Neuronal stem cell (in vitro differentiated cells): ENCODE measurements at regions not wholly inside any gene's neighbourhood (a gene's known extent, or its start where the extent isn't known, plus 50 kb on each side); places are given as distances from the start of the nearest gene placed in this dataset.

Experiments used
- DNase-seq: peaks from one replicate; pipeline ENCODE4 v3.0.0-alpha.2; 2013; ENCODE audit warnings: low spot score
- H2AFZ ChIP-seq: one replicate; pipeline ENCODE4 v1.6.1; 2013; ENCODE audit warnings: mild to moderate bottlenecking, low read length, inconsistent platforms
- H2AK5ac ChIP-seq: 2 replicates; pipeline ENCODE4 v1.6.1; 2013; ENCODE audit warnings: low read depth, mild to moderate bottlenecking, inconsistent platforms, low read length, moderate library complexity, mixed read lengths
- H2BK120ac ChIP-seq: 2 replicates; pipeline ENCODE4 v1.6.1; 2013; ENCODE audit warnings: low read depth, mild to moderate bottlenecking, inconsistent platforms, low read length, moderate library complexity, mixed read lengths
- H2BK12ac ChIP-seq: one replicate; pipeline ENCODE4 v1.6.1; 2013; ENCODE audit warnings: low read length, inconsistent platforms
- H2BK15ac ChIP-seq: 2 replicates; pipeline ENCODE4 v1.6.1; 2013; ENCODE audit warnings: mild to moderate bottlenecking, low read length, inconsistent platforms, mixed read lengths
- H2BK5ac ChIP-seq: one replicate; pipeline ENCODE4 v1.6.1; 2013; ENCODE audit warnings: inconsistent platforms, mild to moderate bottlenecking, low read length, moderate library complexity
- H3K14ac ChIP-seq: one replicate; pipeline ENCODE4 v1.6.1; 2013; ENCODE audit warnings: low read length, inconsistent platforms
- H3K18ac ChIP-seq: 2 replicates; pipeline ENCODE4 v1.6.1; 2013; ENCODE audit warnings: low read length, inconsistent platforms
- H3K23ac ChIP-seq: 2 replicates; pipeline ENCODE4 v1.6.1; 2013; ENCODE audit warnings: low read depth, mild to moderate bottlenecking, mixed read lengths, low read length, inconsistent platforms; ENCODE audit not compliant: poor library complexity
- H3K27ac ChIP-seq: replicated peaks from 3 replicates; pipeline ENCODE4 v1.5.1; 2013; ENCODE audit warnings: low read length, inconsistent platforms
- H3K27me3 ChIP-seq, 3 experiments: 2 replicates each; pipeline ENCODE4 v1.6.1; 2013; ENCODE audit warnings: low read length in 3 of 3, mild to moderate bottlenecking in 2 of 3, inconsistent platforms in 1 of 3, low read depth in 1 of 3, mixed read lengths in 1 of 3, moderate library complexity in 1 of 3; ENCODE audit not compliant: control insufficient read depth in 3 of 3, insufficient read depth in 3 of 3
- H3K36me3 ChIP-seq, 2 donors: replicated peaks in 1 of 2; 2 replicates each; pipeline ENCODE4 v1.6.1; 2013; ENCODE audit warnings: low read length in 2 of 2; ENCODE audit not compliant: control insufficient read depth in 2 of 2, insufficient read depth in 2 of 2
- H3K4ac ChIP-seq: 2 replicates; pipeline ENCODE4 v1.6.1; 2013; ENCODE audit warnings: inconsistent platforms, mild to moderate bottlenecking, low read length, moderate library complexity
- H3K4me1 ChIP-seq, 2 donors: 1 replicate in 1 of 2; 2 replicates in 1 of 2; pipeline ENCODE4 v1.6.1; 2013; ENCODE audit warnings: low read length in 2 of 2, low read depth in 1 of 2; ENCODE audit not compliant: control insufficient read depth in 2 of 2, insufficient read depth in 1 of 2
- H3K4me2 ChIP-seq: one replicate; pipeline ENCODE4 v1.6.1; 2013; ENCODE audit warnings: mild to moderate bottlenecking, low read length, inconsistent platforms; ENCODE audit not compliant: insufficient read depth, poor library complexity, severe bottlenecking
- H3K4me3 ChIP-seq, 2 donors: 2 replicates each; pipeline ENCODE4 v1.5.1; 2013; ENCODE audit warnings: low read length in 2 of 2, mild to moderate bottlenecking in 2 of 2, inconsistent platforms in 1 of 2, moderate library complexity in 1 of 2
- H3K79me1 ChIP-seq: one replicate; pipeline ENCODE4 v1.6.1; 2013; ENCODE audit warnings: low read depth, mild to moderate bottlenecking, inconsistent platforms, low read length, moderate library complexity
- H3K9ac ChIP-seq: one replicate; pipeline ENCODE4 v1.6.1; 2013; ENCODE audit warnings: mild to moderate bottlenecking, low read depth, low read length, inconsistent platforms; ENCODE audit not compliant: poor library complexity
- H3K9me3 ChIP-seq, 2 donors: replicated peaks in 1 of 2; 2 replicates each; pipeline versions ENCODE3 to v1.6.1; 2013; ENCODE audit warnings: low read length in 2 of 2, mild to moderate bottlenecking in 2 of 2, inconsistent platforms in 1 of 2, low read depth in 1 of 2, mixed read lengths in 1 of 2, moderate library complexity in 1 of 2; ENCODE audit not compliant: control insufficient read depth in 2 of 2, insufficient read depth in 1 of 2
- H4K8ac ChIP-seq: one replicate; pipeline ENCODE4 v1.6.1; 2013; ENCODE audit warnings: low read depth, mild to moderate bottlenecking, inconsistent platforms, low read length, moderate library complexity
- H4K91ac ChIP-seq: one replicate; pipeline ENCODE4 v1.6.1; 2013; ENCODE audit warnings: low read length, low read depth, mild to moderate bottlenecking, inconsistent platforms; ENCODE audit not compliant: poor library complexity
- WGBS, 2 donors: extraction: QIAGEN DNeasy Blood & Tissue Kit; methylation state at CpG; one replicate each; pipeline ENCODE4 v1.1.7; 2013; ENCODE audit warnings: missing lambda C conversion rate in 2 of 2, mixed read lengths in 1 of 2; ENCODE audit not compliant: insufficient read length in 2 of 2, insufficient replicate concordance in 1 of 2; ENCODE audit errors: extremely low coverage in 2 of 2; 5-methylcytosine and 5-hydroxymethylcytosine counted together

DNA sequence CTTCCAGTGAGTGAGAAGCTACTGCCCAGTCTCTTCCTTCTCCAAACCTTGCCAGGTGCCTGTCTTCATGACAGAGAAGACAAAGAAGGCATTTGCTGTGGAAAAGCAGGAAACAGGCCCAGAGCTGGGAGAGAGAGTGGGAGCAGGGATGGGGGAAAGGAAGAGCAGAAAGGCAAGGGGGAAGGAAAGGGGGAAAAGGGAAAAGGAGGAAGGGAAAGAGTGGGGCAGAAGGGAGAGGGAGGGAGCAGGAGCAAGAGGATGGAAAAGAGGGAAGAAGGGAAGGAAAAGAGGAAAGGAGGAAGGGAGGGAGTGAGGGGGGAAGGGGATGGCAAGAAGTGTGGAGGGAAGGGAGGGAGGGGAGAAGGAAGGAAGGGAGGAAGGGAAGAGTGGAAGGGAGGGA is 121.2 kb upstream of the LINGO1 start:
- no peaks in the 10 kb centered on the region for H3K9me3 ChIP-seq
- H4K91ac ChIP-seq: no peak overlapping the region
- no peak overlapping the region for H3K4me2 ChIP-seq
- no peaks in the 10 kb centered on the region for H3K79me1 ChIP-seq
- no peak overlapping the region for H2AFZ ChIP-seq
- H3K27ac ChIP-seq: no peak overlapping the region
- no peak overlapping the region for H3K23ac ChIP-seq
- no peak overlapping the region for H3K14ac ChIP-seq
- no peak overlapping the region for H3K4me3 ChIP-seq
- no peak overlapping the region for H2BK120ac ChIP-seq
- no peak for DNase-seq
- no peak overlapping the region for H2BK5ac ChIP-seq
- H3K9ac ChIP-seq: no peak overlapping the region
- no peak overlapping the region for H2AK5ac ChIP-seq
- H3K36me3 ChIP-seq: no peaks in the 10 kb centered on the region
- no peak overlapping the region for H2BK12ac ChIP-seq
- H3K27me3 ChIP-seq: peaks cover 0 to 22% (median 0%) of the 10 kb centered on the region in 3 experiments
- H3K4me1 ChIP-seq: peaks cover 0 to 3% of the 10 kb centered on the region in 2 donors
- no peak overlapping the region for H3K18ac ChIP-seq
- no peak overlapping the region for H2BK15ac ChIP-seq
- H3K4ac ChIP-seq: no peak overlapping the region
- H4K8ac ChIP-seq: no peak overlapping the region

DNA sequence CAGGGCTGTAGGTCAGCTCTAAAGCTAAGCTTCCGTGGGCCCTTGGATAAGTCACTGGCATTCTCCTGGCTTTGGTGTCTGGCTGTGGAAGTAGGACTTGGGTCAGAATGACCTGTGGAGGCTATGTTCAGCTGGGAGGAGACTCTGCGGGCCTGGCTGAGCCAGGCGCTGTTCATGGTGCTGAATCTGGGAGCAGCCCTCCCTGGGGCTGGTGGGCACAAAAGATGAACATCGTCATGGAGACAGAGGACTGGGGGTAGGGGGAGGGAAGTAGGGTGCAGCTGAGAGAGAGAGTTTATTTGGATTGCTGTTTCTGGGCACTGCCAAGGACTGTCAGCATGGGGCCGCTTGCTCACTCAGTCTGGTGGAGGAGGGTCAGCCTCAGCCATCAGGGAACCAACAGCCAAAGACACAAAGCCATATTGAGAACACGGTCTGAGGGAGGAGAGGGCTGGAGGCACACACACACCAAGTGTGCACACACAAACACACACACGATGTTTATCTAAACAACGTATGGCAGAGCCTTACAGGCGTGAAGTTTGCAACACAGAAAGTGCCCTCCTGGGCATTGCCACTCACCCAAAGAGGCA is 120.7 kb upstream of the LINGO1 start:
- Histone ChIP-seq H2BK15ac (no peak overlapping the region), H2AK5ac (no peak overlapping the region), H3K36me3 (no peaks in the 10 kb centered on the region), H4K8ac (no peak overlapping the region), H3K27ac (no peak overlapping the region), H3K4ac (no peak overlapping the region), H3K9me3 (no peaks in the 10 kb centered on the region), H2BK12ac (no peak overlapping the region), H3K18ac (no peak overlapping the region), H2BK5ac (no peak overlapping the region), H3K4me3 (peak overlapping the region in 1 of 2 donors; percentile 7), H3K14ac (no peak overlapping the region), H3K79me1 (no peaks in the 10 kb centered on the region), H2BK120ac (no peak overlapping the region), H3K23ac (no peak overlapping the region), H4K91ac (no peak overlapping the region), H2AFZ (no peak overlapping the region), H3K27me3 (peaks cover 0 to 20% (median 0%) of the 10 kb centered on the region in 3 experiments), H3K4me2 (no peak overlapping the region), H3K4me1 (peaks cover 0 to 3% of the 10 kb centered on the region in 2 donors), H3K9ac (no peak overlapping the region)
- WGBS, 2 donors: no CpG with 5 or more reads among the region's 9 CpGs
- peak; percentile 76 for DNase-seq

DNA sequence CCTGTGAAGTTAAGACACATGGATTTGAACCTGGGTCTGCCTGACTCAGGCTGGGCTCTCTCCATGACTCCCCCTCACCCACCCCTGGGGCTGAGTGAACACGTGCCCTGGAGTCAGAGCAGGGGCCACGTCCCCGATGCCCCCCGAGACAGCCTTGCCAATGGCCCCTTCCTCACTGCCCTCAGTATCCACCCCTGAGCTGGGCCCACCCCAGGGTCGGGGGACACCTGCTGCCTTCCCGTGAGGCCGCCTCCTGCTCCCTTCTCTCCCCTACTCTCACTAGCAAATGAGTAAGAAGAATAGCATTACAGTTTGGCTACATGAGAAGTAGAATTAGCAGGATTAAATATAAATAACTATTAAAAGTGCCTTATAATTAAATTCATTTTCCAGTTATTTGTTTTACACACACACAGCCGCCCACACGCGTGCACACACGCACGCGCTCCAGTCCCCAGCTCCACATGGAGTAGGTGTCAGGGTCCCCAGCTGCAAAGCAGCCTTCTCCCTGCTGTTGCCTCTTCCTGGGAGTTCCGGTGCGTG is 117.4 kb upstream of the LINGO1 start:
- Histone ChIP-seq H3K27ac (no peak overlapping the region), H3K9ac (no peak overlapping the region), H2AK5ac (no peak overlapping the region), H2BK12ac (no peak overlapping the region), H2BK15ac (no peak overlapping the region), H3K9me3 (no peaks in the 10 kb centered on the region), H4K8ac (no peak overlapping the region), H3K4ac (no peak overlapping the region), H2BK120ac (no peak overlapping the region), H3K79me1 (peaks cover 1% of the 10 kb centered on the region), H2BK5ac (no peak overlapping the region), H3K4me2 (no peak overlapping the region), H3K14ac (peak overlapping the region; percentile 79), H3K23ac (no peak overlapping the region), H3K18ac (no peak overlapping the region), H2AFZ (no peak overlapping the region), H3K27me3 (peaks cover 0 to 7% (median 0%) of the 10 kb centered on the region in 3 experiments), H3K36me3 (no peaks in the 10 kb centered on the region), H4K91ac (no peak overlapping the region), H3K4me3 (no peak overlapping the region), H3K4me1 (peaks cover 0 to 13% of the 10 kb centered on the region in 2 donors)
- no CpG with 5 or more reads among the region's 15 CpGs for WGBS, 2 donors
- DNase-seq: no peak

DNA sequence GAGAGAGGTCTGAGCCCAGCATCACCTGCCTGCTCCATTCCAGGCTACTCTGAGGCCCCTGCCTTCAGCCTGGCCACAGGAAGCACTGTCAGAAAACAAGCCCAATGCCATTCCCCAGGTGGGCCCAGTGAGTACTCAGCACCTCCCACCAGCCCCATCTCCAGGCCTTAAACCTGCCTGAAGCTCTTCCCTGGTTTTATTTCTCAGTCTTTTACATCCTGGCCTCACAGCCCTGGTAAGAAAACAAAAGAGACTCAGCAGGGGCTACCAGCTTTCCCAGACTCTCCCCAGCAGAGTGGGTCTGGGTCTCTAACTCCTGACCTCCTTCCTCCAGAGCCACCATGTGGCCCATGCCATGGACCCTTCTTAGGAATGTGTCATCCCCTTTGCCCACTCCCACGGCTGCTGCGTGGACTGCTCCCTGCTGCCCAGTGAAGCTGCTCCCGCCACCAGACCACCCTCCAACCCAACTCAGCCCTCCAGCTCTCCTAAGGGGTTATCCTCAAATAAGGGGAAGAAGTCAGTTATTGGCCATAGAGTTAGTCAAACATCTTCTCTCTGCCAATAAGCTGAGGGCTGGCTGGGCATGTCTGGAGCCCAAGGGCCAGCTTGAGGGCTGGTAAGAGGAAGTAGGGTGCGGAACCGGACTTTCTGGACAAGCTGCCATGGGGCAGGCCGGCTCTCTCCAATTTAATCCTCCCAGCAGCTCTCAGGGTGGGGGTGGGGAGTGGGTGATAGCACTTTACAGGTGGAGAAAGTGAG is 116.7 kb upstream of the LINGO1 start:
- Histone ChIP-seq H3K4me3 (no peak overlapping the region), H2AFZ (no peak overlapping the region), H4K91ac (no peak overlapping the region), H2BK120ac (no peak overlapping the region), H3K79me1 (peaks cover 1% of the 10 kb centered on the region), H2BK5ac (no peak overlapping the region), H3K36me3 (no peaks in the 10 kb centered on the region), H3K18ac (no peak overlapping the region), H3K9ac (no peak overlapping the region), H4K8ac (no peak overlapping the region), H3K4ac (no peak overlapping the region), H2AK5ac (no peak overlapping the region), H3K9me3 (no peaks in the 10 kb centered on the region), H3K4me1 (peaks cover 0 to 13% of the 10 kb centered on the region in 2 donors), H3K14ac (no peak overlapping the region), H3K27ac (no peak overlapping the region), H2BK15ac (no peak overlapping the region), H3K27me3 (peaks cover 0 to 7% (median 0%) of the 10 kb centered on the region in 3 experiments), H3K23ac (no peak overlapping the region), H2BK12ac (no peak overlapping the region), H3K4me2 (no peak overlapping the region)
- no peak for DNase-seq
- WGBS, 2 donors: no CpG with 5 or more reads among the region's 6 CpGs
